ENCODE measurements at regions not wholly inside any gene's neighbourhood (a gene's known extent, or its start where the extent isn't known, plus 50 kb on each side); places are given as distances from the start of the nearest gene placed in this dataset.

DNA sequence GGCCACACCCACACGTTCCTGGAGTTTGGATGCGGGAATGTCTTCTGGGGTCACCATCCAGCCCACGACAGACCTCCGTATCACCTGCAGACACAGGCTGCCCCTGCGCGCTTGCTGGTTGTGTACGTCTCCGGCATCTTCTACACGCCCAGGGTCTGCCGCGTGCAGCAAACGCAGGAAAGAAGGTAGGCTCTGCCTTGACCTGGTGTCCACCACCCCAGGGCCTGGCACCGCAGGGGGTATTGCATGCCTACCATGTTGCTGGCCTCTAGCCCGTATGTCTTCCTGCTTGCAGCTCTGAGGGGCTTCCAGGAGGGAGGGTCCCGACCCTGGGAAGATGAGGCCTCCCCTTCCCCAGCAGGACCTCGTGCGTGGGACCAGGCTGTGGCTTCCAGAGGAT, 298.8 kb upstream of the IRX4 start:
- intact Hi-C loops (cut with micrococcal nuclease), result no loop called here
- POLR2A ChIA-PET, result no interaction called here

DNA sequence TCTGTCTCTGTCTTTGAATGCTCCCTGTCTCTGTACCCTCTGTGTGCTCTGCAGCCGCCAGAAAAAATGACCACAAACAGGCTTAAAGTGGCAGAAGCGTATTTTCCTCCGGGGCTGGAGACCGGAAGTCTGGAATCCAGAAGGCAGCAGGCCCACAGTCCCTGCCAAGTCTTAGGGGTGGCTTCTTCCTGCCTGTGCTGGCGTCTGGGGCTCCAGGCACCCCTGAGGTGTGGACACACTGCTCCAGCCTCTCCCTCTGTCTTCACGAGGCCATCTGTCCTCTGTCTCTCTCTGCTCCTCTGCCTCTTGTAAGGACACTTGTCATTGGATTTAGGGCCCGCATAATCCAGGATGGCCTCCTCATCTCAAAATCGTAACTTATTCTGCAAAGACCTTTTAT, 298.4 kb upstream of the IRX4 start:
- no peaks in the 10 kb centered on the region for H3K27me3 Mint-ChIP-seq (ENCODE audit: insufficient read depth, unreplicated experiment)
- no peak overlapping the region for H3K27ac Mint-ChIP-seq (ENCODE audit: low read depth, unreplicated experiment)
- no TSS peak for BruUV-seq (replicated peaks)
- CTCF ChIA-PET, result no interaction called here
- no peak overlapping the region for H3K4me3 Mint-ChIP-seq (ENCODE audit: unreplicated experiment)
- TF ChIP-seq, protein P1, sequence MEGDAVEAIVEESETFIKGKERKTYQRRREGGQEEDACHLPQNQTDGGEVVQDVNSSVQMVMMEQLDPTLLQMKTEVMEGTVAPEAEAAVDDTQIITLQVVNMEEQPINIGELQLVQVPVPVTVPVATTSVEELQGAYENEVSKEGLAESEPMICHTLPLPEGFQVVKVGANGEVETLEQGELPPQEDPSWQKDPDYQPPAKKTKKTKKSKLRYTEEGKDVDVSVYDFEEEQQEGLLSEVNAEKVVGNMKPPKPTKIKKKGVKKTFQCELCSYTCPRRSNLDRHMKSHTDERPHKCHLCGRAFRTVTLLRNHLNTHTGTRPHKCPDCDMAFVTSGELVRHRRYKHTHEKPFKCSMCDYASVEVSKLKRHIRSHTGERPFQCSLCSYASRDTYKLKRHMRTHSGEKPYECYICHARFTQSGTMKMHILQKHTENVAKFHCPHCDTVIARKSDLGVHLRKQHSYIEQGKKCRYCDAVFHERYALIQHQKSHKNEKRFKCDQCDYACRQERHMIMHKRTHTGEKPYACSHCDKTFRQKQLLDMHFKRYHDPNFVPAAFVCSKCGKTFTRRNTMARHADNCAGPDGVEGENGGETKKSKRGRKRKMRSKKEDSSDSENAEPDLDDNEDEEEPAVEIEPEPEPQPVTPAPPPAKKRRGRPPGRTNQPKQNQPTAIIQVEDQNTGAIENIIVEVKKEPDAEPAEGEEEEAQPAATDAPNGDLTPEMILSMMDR (IDR thresholded peaks at IDR 0.05; ENCODE audit: unreplicated experiment), result no peak
- H3K9me3 Mint-ChIP-seq (ENCODE audit: unreplicated experiment), result no peaks in the 10 kb centered on the region
- intact Hi-C loops (cut with micrococcal nuclease), result no loop called here
- H3K4me1 Mint-ChIP-seq (ENCODE audit: insufficient read depth, unreplicated experiment), result no peaks in the 10 kb centered on the region
- DNase-seq (ENCODE audit: unreplicated experiment), result no peak
- POLR2A ChIA-PET, result no interaction called here
- H3K36me3 Mint-ChIP-seq (ENCODE audit: insufficient read depth, unreplicated experiment), result no peaks in the 10 kb centered on the region

More for the DNA sequence above, 298.8 kb upstream of the IRX4 start:
- Mint-ChIP-seq H3K27ac (ENCODE audit: low read depth, unreplicated experiment) (no peak overlapping the region), H3K27me3 (ENCODE audit: insufficient read depth, unreplicated experiment) (no peaks in the 10 kb centered on the region), H3K4me1 (ENCODE audit: insufficient read depth, unreplicated experiment) (no peaks in the 10 kb centered on the region), H3K9me3 (ENCODE audit: unreplicated experiment) (no peaks in the 10 kb centered on the region), H3K36me3 (ENCODE audit: insufficient read depth, unreplicated experiment) (no peaks in the 10 kb centered on the region), H3K4me3 (ENCODE audit: unreplicated experiment) (no peak overlapping the region)
- TF ChIP-seq, protein P1 (IDR thresholded peaks at IDR 0.05; ENCODE audit: unreplicated experiment), result no peak
- CTCF ChIA-PET, result interaction anchor here (0.6 kb wide), 1 partner anchor 565 kb away, joined by 3 read pairs; no protein-coding TSS in a partner anchor
- DNase-seq (ENCODE audit: unreplicated experiment), result no peak
- BruUV-seq (replicated peaks), result no TSS peak

DNA sequence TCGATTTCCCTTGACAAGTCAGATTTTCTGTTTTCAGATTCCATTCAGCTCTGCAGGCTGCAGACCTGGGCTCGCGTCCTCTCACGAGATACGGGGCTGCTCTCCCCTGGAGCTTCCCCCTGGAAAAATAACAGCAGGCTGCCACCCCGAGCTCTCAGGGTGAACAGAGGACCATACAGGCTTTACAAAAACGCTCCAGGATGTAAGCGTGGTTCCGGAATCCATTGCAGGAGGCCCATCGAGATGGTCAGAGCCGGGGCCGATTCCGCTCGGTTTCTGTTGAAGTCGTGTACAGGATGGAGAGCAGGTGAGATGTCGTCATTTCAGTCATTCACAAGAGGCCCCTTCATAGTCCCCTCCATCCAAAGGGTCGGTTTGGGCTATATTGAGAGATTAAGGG, 297.7 kb upstream of the IRX4 start:
- intact Hi-C loops (cut with micrococcal nuclease), result no loop called here
- Mint-ChIP-seq H3K4me1 (ENCODE audit: insufficient read depth, unreplicated experiment) (no peaks in the 10 kb centered on the region), H3K36me3 (ENCODE audit: insufficient read depth, unreplicated experiment) (no peaks in the 10 kb centered on the region), H3K9me3 (ENCODE audit: unreplicated experiment) (no peaks in the 10 kb centered on the region), H3K4me3 (ENCODE audit: unreplicated experiment) (no peak overlapping the region), H3K27me3 (ENCODE audit: insufficient read depth, unreplicated experiment) (no peaks in the 10 kb centered on the region), H3K27ac (ENCODE audit: low read depth, unreplicated experiment) (no peak overlapping the region)
- ChIA-PET POLR2A (no interaction called here), CTCF (interaction anchor here (0.6 to 0.7 kb wide), 2 partner anchors 89 to 1553 kb away, joined by 3 to 5 read pairs; no protein-coding TSS in a partner anchor)
- TF ChIP-seq, protein P1 (IDR thresholded peaks at IDR 0.05; ENCODE audit: unreplicated experiment), result no peak
- BruUV-seq (replicated peaks), result no TSS peak
- no peak for DNase-seq (ENCODE audit: unreplicated experiment)

DNA sequence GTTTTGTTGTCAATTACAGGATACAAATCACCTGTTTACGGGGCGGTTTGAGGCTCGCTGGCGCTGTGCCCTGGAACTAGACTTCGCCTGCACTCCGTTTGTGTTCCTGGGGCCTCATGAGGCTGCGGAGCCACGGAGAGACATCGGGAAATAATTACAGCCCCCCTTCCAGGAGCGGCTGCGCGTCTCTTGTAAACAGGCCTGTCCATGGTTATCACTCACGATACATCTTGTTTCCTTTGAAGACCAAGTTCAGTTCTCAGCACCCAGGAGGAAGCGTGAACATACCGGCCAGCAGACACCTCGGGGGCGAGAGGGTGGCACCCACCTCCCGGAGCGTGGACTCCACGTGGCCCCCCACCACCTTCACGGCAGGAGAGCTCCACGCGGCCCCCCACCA, 297.1 kb upstream of the IRX4 start:
- BruUV-seq (replicated peaks), result no TSS peak
- CTCF ChIA-PET, result interaction anchor here (0.6 to 0.7 kb wide), 2 partner anchors 89 to 1554 kb away, joined by 3 to 5 read pairs; no protein-coding TSS in a partner anchor
- Mint-ChIP-seq H3K27me3 (ENCODE audit: insufficient read depth, unreplicated experiment) (no peaks in the 10 kb centered on the region), H3K4me3 (ENCODE audit: unreplicated experiment) (no peak overlapping the region), H3K27ac (ENCODE audit: low read depth, unreplicated experiment) (no peak overlapping the region), H3K36me3 (ENCODE audit: insufficient read depth, unreplicated experiment) (no peaks in the 10 kb centered on the region), H3K9me3 (ENCODE audit: unreplicated experiment) (no peaks in the 10 kb centered on the region), H3K4me1 (ENCODE audit: insufficient read depth, unreplicated experiment) (no peaks in the 10 kb centered on the region)
- TF ChIP-seq, protein P1 (IDR thresholded peaks at IDR 0.05; ENCODE audit: unreplicated experiment), result no peak
- intact Hi-C loops (cut with micrococcal nuclease), result no loop called here
- no peak for DNase-seq (ENCODE audit: unreplicated experiment)
- POLR2A ChIA-PET, result no interaction called here

All from MCF 10A (cell line).